ENCODE measurements at regions not wholly inside any gene's neighbourhood (a gene's known extent, or its start where the extent isn't known, plus 50 kb on each side); places are given as distances from the start of the nearest gene placed in this dataset.

DNA sequence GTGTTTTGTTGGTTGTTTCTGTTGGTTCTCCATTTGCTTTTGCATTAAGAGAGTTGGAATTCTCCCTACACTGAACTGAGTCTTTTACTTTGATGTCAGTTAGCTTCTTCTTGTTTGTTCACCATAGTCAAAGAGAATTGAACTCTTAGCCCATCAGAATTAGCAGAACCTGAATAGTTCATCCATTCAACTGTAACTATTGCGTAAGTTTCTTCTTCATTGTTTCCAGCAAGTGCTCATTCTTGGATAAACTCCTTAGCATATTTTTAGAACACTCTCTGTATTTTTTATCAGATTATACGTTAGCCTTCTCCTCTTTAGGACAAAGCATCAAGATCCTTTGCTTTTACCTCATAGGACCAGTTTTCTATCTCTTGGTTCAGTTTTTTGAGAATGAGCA lies 128.4 kb upstream of the RAB11FIP2 start:
- no peak for TF ChIP-seq POLR2A (IDR thresholded peaks at IDR 0.05)
- TF ChIP-seq, protein P1, sequence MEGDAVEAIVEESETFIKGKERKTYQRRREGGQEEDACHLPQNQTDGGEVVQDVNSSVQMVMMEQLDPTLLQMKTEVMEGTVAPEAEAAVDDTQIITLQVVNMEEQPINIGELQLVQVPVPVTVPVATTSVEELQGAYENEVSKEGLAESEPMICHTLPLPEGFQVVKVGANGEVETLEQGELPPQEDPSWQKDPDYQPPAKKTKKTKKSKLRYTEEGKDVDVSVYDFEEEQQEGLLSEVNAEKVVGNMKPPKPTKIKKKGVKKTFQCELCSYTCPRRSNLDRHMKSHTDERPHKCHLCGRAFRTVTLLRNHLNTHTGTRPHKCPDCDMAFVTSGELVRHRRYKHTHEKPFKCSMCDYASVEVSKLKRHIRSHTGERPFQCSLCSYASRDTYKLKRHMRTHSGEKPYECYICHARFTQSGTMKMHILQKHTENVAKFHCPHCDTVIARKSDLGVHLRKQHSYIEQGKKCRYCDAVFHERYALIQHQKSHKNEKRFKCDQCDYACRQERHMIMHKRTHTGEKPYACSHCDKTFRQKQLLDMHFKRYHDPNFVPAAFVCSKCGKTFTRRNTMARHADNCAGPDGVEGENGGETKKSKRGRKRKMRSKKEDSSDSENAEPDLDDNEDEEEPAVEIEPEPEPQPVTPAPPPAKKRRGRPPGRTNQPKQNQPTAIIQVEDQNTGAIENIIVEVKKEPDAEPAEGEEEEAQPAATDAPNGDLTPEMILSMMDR (IDR thresholded peaks at IDR 0.05) = no peak
- no peak for TF ChIP-seq POLR2AphosphoS5 (IDR thresholded peaks at IDR 0.05)

All from transverse colon (tissue), 4 donors.